HG03558 (cell line): ENCODE measurements at regions not wholly inside any gene's neighbourhood (a gene's known extent, or its start where the extent isn't known, plus 50 kb on each side); places are given as distances from the start of the nearest gene placed in this dataset.
"Not testable (repeated sequence)": the region's sequence is repeated elsewhere in the genome, so short reads cannot be mapped to it uniquely, and the experiment has no call there.

Experiments used
- ATAC-seq: cut with Tn5 transposase; IDR thresholded peaks from one replicate; pipeline ENCODE4 v1.9.1; 2021; ENCODE audit warnings: moderate number of reproducible peaks; ENCODE audit not compliant: unreplicated experiment; ENCODE audit errors: extremely low read depth

- ATAC-seq, result no peak
These were observed 72.3 kb upstream of the SNTG2 start for GRCh38 chr2:878245-878930.

- ATAC-seq, result no peak
These were observed 72.9 kb upstream of the SNTG2 start for GRCh38 chr2:877747-878146.

- ATAC-seq, result no peak
These were observed 74.7 kb upstream of the SNTG2 start for GRCh38 chr2:875687-876615.

- ATAC-seq, result no peak
These were observed 76.7 kb upstream of the SNTG2 start for GRCh38 chr2:873651-874580.

- ATAC-seq, result no peak
These were observed 77.6 kb upstream of the SNTG2 start for GRCh38 chr2:873027-873426.

- no peak for ATAC-seq
These were observed 78.5 kb upstream of the SNTG2 start for GRCh38 chr2:871926-872680.

GRCh38 chr2:871175-871727, 79.4 kb upstream of the SNTG2 start:
- no peak for ATAC-seq

GRCh38 chr2:870426-870825, 80.2 kb upstream of the SNTG2 start:
- no peak for ATAC-seq

GRCh38 chr2:869894-870293, 80.8 kb upstream of the SNTG2 start:
- no peak for ATAC-seq

- ATAC-seq, result no peak
These were observed 81.2 kb upstream of the SNTG2 start for GRCh38 chr2:869357-869871.

- ATAC-seq, result not testable (repeated sequence)
These were observed 81.8 kb upstream of the SNTG2 start for GRCh38 chr2:868857-869256.

GRCh38 chr2:867296-867695, 83.4 kb upstream of the SNTG2 start:
- no peak for ATAC-seq

GRCh38 chr2:866887-867286, 83.8 kb upstream of the SNTG2 start:
- no peak for ATAC-seq

- no peak for ATAC-seq
These were observed 84.5 kb upstream of the SNTG2 start for GRCh38 chr2:866009-866680.

- no peak for ATAC-seq
These were observed 86.0 kb upstream of the SNTG2 start for GRCh38 chr2:864501-865106.

GRCh38 chr2:863732-864450, 86.8 kb upstream of the SNTG2 start:
- no peak for ATAC-seq

GRCh38 chr2:862731-863466, 87.8 kb upstream of the SNTG2 start:
- ATAC-seq, result no peak
